Tibial artery (tissue), 4 donors: ENCODE measurements at regions not wholly inside any gene's neighbourhood (a gene's known extent, or its start where the extent isn't known, plus 50 kb on each side); places are given as distances from the start of the nearest gene placed in this dataset.
"Not testable (repeated sequence)": the region's sequence is repeated elsewhere in the genome, so short reads cannot be mapped to it uniquely, and the experiment has no call there.

Experiments used
- DNase-seq, 2 donors: peaks; one replicate each; pipeline ENCODE4 v3.0.0-alpha.2; 2019
- H3K27ac ChIP-seq, 2 donors: fragments of 200-600 bp; sonication (generic) in 1 of 2; 1 replicate in 1 of 2; 2 replicates in 1 of 2; pipeline ENCODE4 v1.5.1; 2018 to 2019; ENCODE audit warnings: mild to moderate bottlenecking in 1 of 2
- H3K27me3 ChIP-seq, 2 donors: fragments of 200-600 bp; sonication (generic) in 1 of 2; one replicate each; pipeline versions ENCODE4 v1.5.1 to v1.6.0; 2016 to 2019
- H3K36me3 ChIP-seq, 3 donors: fragments of 200-600 bp; sonication (generic) in 2 of 3; one replicate each; pipeline ENCODE4 v1.5.1; 2016 to 2019; ENCODE audit warnings: mild to moderate bottlenecking in 2 of 3
- H3K4me1 ChIP-seq, 4 donors: fragments of 200-600 bp; sonication (generic) in 2 of 4; 1 replicate in 3 of 4; 2 replicates in 1 of 4; pipeline ENCODE4 v1.5.1; 2016 to 2019
- H3K4me3 ChIP-seq, 2 donors: fragments of 200-600 bp; sonication (generic) in 1 of 2; 1 replicate in 1 of 2; 2 replicates in 1 of 2; pipeline ENCODE4 v1.5.1; 2018 to 2019; ENCODE audit warnings: mild to moderate bottlenecking in 2 of 2
- H3K9me3 ChIP-seq, 3 donors: fragments of 200-600 bp; sonication (generic) in 1 of 3; one replicate each; pipeline ENCODE4 v1.5.1; 2016 to 2019
- CTCF ChIP-seq, 2 experiments: fragments of 200-600 bp in 1 of 2; fragments of 450-650 bp in 1 of 2; IDR thresholded peaks; one replicate each; pipeline ENCODE4 v1.5.1; 2017 to 2019; ENCODE audit warnings: antibody characterized with exemption in 2 of 2, mild to moderate bottlenecking in 1 of 2, moderate library complexity in 1 of 2
- intact Hi-C: fragments of 100-400 bp; cut with DNase I; formaldehyde crosslinking; loops from one replicate; pipeline ENCODE4 v1.15.0; 2023; ENCODE audit warnings: low total_unique reads

DNA sequence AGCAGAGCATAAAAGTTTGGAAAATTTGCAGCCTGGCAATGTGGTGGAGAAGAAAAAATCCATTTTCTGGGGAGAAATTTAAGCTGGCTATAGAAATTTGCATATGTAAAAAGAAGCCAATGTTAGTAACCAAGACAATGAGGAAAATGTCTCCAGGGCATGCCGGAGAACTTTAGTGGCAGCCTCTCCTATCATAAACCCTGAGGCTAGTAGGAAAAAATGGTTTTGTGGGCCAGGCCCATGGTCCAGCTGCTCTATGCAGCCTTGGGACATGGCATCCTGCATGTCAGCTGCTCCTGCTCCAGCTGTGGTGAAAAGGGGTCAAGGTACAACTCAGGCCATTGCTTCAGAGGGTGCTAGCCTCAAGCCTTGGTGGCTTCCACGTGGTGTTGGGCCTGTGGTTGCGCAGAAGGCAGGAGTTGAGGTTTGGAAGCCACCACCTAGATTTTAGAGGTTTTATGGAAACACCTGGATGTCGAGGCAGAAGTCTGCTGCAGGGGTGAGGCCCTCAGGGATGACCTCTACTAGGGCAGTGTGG is 101.8 kb upstream of the SYNCRIP start:
- H3K36me3 ChIP-seq = no peaks in the 10 kb centered on the region
- H3K4me1 ChIP-seq = peaks cover 0 to 12% (median 0%) of the 10 kb centered on the region in 4 donors
- H3K27ac ChIP-seq = no peak overlapping the region
- TF ChIP-seq CTCF (IDR thresholded peaks at IDR 0.05) = no peak
- H3K4me3 ChIP-seq = no peak overlapping the region
- DNase-seq = no peak
- intact Hi-C loops = no loop called here
- no peaks in the 10 kb centered on the region for H3K27me3 ChIP-seq
- no peaks in the 10 kb centered on the region for H3K9me3 ChIP-seq

- Histone ChIP-seq H3K4me1 (no peaks in the 10 kb centered on the region), H3K27me3 (no peaks in the 10 kb centered on the region), H3K36me3 (no peaks in the 10 kb centered on the region), H3K9me3 (no peaks in the 10 kb centered on the region), H3K4me3 (no peak overlapping the region), H3K27ac (no peak overlapping the region)
- DNase-seq = no peak
- TF ChIP-seq CTCF (IDR thresholded peaks at IDR 0.05) = no peak
- intact Hi-C loops = no loop called here
Measured at GRCh38 chr6:85726206-85726605, 83.5 kb upstream of the SYNCRIP start.

- no peak overlapping the region for H3K4me3 ChIP-seq
- no peaks in the 10 kb centered on the region for H3K36me3 ChIP-seq
- no peaks in the 10 kb centered on the region for H3K9me3 ChIP-seq
- H3K27ac ChIP-seq = no peak overlapping the region
- TF ChIP-seq CTCF (IDR thresholded peaks at IDR 0.05) = no peak
- no peaks in the 10 kb centered on the region for H3K27me3 ChIP-seq
- intact Hi-C loops = no loop called here
- DNase-seq = no peak
- H3K4me1 ChIP-seq = no peaks in the 10 kb centered on the region
Measured at GRCh38 chr6:85715797-85716196, 73.1 kb upstream of the SYNCRIP start.

DNA sequence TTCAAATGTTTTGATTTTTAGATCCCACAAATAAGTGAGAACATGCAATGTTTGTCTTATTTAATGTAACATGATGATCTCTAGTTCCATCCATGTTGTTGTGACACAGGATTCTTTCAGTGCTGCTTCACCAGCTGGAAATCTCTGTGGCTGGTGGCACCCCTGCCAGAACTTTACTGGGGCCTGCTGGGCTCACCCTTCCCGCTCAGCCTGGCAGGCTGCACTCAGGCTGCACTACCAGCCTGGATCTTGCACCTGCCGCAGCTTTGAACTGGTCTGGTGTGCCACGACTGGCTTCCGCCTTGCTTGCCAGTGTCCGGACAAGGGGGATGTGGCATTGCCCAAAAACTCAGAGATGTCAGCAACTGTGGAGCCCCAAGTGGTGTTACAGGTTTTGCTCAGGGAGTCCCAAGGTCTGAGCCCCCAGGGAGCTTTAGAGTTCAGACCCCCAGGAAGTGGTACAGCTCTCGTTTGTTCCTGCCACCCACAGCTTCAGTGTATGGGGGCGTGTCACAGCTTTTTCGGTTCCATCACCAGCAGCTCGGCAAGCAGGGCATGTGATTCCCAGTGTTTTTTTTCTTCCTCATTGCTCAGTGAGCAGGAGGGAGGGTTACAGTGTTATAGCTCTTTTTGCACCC is 72.3 kb upstream of the SYNCRIP start:
- Histone ChIP-seq H3K4me3 (no peak overlapping the region), H3K36me3 (no peaks in the 10 kb centered on the region), H3K27ac (no peak overlapping the region), H3K4me1 (no peaks in the 10 kb centered on the region), H3K9me3 (peaks cover 0 to 2% (median 0%) of the 10 kb centered on the region in 3 donors), H3K27me3 (no peaks in the 10 kb centered on the region)
- intact Hi-C loops = no loop called here
- no peak for TF ChIP-seq CTCF (IDR thresholded peaks at IDR 0.05)
- DNase-seq = no peak

DNA sequence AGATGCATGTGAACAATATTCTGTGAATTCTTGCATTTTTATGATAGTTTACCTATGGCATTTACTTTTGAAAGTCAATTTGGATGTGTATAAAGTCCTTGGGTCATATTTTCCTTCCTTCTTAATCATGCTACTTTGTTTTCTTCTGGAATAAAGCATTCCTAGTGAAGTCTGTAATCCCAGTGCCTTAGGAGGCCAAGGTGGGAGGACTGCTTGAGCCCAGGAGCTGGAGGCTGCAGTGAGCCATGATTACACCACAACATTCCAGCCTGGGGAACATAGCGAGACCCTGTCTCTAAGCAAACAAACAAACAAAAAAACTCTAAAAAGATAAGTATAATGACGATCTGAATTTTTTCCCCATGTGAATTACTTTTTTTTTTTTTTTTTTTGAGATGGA is 69.7 kb upstream of the SYNCRIP start:
- no peak for TF ChIP-seq CTCF (IDR thresholded peaks at IDR 0.05)
- intact Hi-C loops = no loop called here

DNA sequence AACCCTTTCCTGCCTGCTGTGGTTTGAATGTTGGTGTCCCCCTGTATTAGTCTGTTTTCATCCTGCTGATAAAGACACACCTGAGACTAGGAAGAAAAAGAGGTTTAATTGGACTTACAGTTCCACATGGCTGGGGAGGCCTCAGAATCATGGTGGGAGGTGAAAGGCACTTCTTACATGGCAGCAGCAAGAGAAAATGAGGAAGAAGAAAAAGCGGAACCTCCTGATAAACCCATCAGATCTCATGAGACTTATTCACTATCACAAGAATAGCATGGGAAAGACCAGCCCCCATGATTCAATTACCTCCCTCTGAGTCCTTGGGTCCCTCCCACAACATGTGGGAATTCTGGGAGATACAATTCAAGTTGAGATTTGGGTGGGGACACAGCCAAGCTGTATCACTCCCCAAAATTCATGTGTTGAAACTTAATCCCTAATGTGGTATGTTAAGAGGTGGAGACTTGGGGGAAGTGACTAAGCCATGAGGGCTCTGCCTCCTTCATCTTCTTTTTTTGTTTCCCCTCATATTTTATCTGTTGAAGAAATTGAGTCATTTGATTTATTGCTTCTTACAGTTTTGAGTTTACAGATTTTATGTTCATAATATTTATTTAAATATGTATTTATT is 64.9 kb upstream of the SYNCRIP start:
- intact Hi-C loops, H3K4me1 ChIP-seq, H3K27ac ChIP-seq, H3K27me3 ChIP-seq, H3K36me3 ChIP-seq, H3K4me3 ChIP-seq, DNase-seq, H3K9me3 ChIP-seq: not testable (repeated sequence)

More for the DNA sequence above, 69.7 kb upstream of the SYNCRIP start:
- Histone ChIP-seq H3K36me3 (no peaks in the 10 kb centered on the region), H3K27me3 (no peaks in the 10 kb centered on the region), H3K27ac (no peak overlapping the region), H3K9me3 (peaks cover 0 to 2% (median 0%) of the 10 kb centered on the region in 3 donors), H3K4me1 (no peaks in the 10 kb centered on the region), H3K4me3 (no peak overlapping the region)
- no peak for DNase-seq
